Coronary artery (tissue), 2 donors: ENCODE measurements at regions not wholly inside any gene's neighbourhood (a gene's known extent, or its start where the extent isn't known, plus 50 kb on each side); places are given as distances from the start of the nearest gene placed in this dataset.

ENCODE experiments used
- DNase-seq: peaks from one replicate; pipeline ENCODE4 v3.0.0-alpha.2; 2017; ENCODE audit warnings: low spot score
- H3K27ac ChIP-seq, 2 donors: fragments of 200-600 bp; sonication (generic); one replicate each; pipeline ENCODE4 v1.5.1; 2016 to 2019
- H3K4me3 ChIP-seq: fragments of 200-600 bp; sonication (generic); 2 replicates; pipeline ENCODE4 v1.5.1; 2016; ENCODE audit warnings: mild to moderate bottlenecking, moderate library complexity
- CTCF ChIP-seq: fragments of 200-600 bp; sonication (generic); IDR thresholded peaks from one replicate; pipeline ENCODE4 v1.5.1; 2019; ENCODE audit warnings: antibody characterized with exemption

- DNase-seq, result no peak
- H3K27ac ChIP-seq, result no peak overlapping the region
- H3K4me3 ChIP-seq, result no peak overlapping the region
- TF ChIP-seq CTCF, result no peak
Observed at GRCh38 chr18:31227497-31228229, 65.0 kb upstream of the DSC1 start.

DNA sequence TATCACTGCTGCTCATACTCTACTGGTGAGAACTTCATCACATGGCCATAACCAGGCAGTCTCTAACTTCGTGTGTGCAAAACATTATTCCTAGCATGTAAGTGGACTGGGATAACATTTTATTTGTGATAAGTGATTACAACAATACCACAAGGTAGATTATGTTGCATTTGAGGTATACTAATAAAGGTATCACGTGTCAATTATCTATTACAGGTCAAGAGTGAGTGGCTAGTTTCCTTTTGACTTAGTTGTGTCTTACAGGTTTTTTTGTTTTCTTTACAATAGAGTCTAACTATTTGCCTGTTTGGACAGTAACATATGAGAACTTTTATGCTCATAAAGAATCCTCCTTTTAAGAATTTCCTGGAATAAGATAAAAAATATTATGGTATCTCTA, 67.2 kb upstream of the DSC1 start:
- no peak for TF ChIP-seq CTCF
- no peak overlapping the region for H3K4me3 ChIP-seq
- DNase-seq, result no peak
- no peak overlapping the region for H3K27ac ChIP-seq

DNA sequence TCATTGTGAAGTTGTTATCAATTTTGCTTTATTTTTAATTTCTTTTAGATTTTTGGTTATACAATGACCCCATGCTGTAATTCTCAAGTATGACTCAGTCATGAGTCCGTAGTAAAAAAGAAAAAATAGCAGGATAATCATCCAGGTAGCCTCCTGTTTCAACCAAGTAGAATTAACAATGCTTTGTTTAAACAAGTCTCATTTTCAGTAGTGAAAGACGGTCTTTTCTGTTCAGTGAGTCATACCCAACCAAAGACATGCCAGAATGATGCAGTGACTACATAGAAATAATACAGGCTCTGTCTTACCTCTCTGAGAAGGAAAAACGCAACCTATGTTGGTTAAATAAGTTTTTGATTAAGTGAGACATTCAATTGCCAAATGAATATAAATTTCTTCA, 67.8 kb upstream of the DSC1 start:
- no peak for DNase-seq
- no peak overlapping the region for H3K27ac ChIP-seq
- no peak for TF ChIP-seq CTCF

DNA sequence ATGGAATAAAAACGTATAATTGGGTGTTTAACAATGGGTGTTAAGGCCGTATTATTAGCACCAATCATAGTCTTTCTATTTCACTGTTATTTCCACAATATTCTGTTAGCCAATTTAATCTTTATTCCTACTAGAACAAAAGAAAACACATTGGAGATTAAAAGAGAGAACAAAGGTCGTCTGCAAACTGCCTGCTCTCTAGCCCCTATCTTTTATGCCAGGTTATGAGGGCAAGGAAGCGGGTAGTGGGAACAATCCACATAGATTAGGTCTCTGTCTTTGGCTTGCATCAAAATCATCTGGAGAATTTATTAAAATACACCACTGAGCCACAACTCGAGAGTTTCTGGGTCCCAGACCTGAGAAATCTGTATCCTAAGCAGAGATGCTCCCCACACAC, 69.4 kb upstream of the DSC1 start:
- Histone ChIP-seq H3K4me3 (no peak overlapping the region), H3K27ac (no peak overlapping the region)
- TF ChIP-seq CTCF, result no peak
- DNase-seq, result no peak

More for the DNA sequence above, 67.8 kb upstream of the DSC1 start:
- no peak overlapping the region for H3K4me3 ChIP-seq

- TF ChIP-seq CTCF, result no peak
- no peak for DNase-seq
- no peak overlapping the region for H3K4me3 ChIP-seq
- no peak overlapping the region for H3K27ac ChIP-seq
Observed at GRCh38 chr18:31232775-31233424, 70.2 kb upstream of the DSC1 start.

DNA sequence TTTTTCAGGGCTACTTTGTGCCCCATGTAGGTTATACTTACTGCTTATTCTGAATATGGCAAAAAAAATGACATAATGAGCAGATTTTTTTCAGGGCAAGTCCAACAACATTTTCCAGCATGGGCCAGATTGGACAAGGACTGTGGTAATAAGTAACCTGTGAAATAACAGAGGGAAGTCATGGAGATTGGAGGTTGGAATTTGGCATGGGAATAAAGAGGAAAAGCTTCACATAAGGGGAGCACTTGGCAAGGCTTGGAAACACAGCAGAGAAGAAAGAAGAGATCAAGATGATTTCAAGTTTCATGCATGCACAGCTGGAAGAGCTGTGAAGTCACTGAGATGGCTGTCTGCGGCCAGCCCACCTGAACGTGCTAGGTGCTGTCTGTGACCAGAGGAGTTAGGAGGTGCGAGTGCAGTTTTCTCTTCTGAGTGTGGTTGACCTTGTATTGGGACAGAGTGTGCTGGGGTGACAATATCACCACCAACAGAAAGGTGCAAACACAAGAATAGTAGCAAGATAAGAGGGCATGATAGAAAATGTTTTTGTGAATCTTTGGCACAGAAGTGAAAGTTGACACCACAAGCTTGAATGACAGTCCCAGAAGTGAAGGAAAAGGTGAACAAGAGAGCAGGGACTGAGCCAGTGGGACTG, 71.1 kb upstream of the DSC1 start:
- no peak overlapping the region for H3K4me3 ChIP-seq
- H3K27ac ChIP-seq, result no peak overlapping the region
- no peak for DNase-seq
- TF ChIP-seq CTCF, result no peak
